Activated naive CD4-positive, alpha-beta T cell treated with anti-CD3 and anti-CD28 coated beads for 36 hours (primary cell): ENCODE measurements at regions not wholly inside any gene's neighbourhood (a gene's known extent, or its start where the extent isn't known, plus 50 kb on each side); places are given as distances from the start of the nearest gene placed in this dataset.
"Not testable (repeated sequence)": the region's sequence is repeated elsewhere in the genome, so short reads cannot be mapped to it uniquely, and the experiment has no call there.

Experiments
- CTCF ChIA-PET: fragments of 350-600 bp; sonication (Branson Sonifier 250); formaldehyde crosslinking; loops from one replicate; lab custom pipeline; 2021; ENCODE audit warnings: antibody characterized with exemption; lab: Charles Lee
- DNase-seq: peaks from one replicate; pipeline ENCODE4 v3.0.0-alpha.2; 2020
- H3K27ac Mint-ChIP-seq: one replicate; pipeline ENCODE4 v1.8.0; 2021; ENCODE audit warnings: mild to moderate bottlenecking, mixed read lengths
- H3K27me3 Mint-ChIP-seq: one replicate; pipeline ENCODE4 v1.8.0; 2021; ENCODE audit warnings: low read depth, mixed read lengths
- H3K36me3 Mint-ChIP-seq: one replicate; pipeline ENCODE4 v1.8.0; 2021; ENCODE audit warnings: low read depth, mixed read lengths
- H3K4me1 Mint-ChIP-seq: one replicate; pipeline ENCODE4 v1.8.0; 2021; ENCODE audit warnings: low read depth, mixed read lengths
- H3K4me3 Mint-ChIP-seq: one replicate; pipeline ENCODE4 v1.8.0; 2021; ENCODE audit warnings: mild to moderate bottlenecking, moderate library complexity, mixed read lengths
- H3K9me3 Mint-ChIP-seq: one replicate; pipeline ENCODE4 v1.8.0; 2021; ENCODE audit warnings: mixed read lengths
- intact Hi-C: fragments of 100-400 bp; cut with micrococcal nuclease; formaldehyde crosslinking; loops from one replicate; pipeline ENCODE4 v1.15.1; 2023

- Mint-ChIP-seq H3K27me3 (no peaks in the 10 kb centered on the region), H3K4me3 (no peak overlapping the region), H3K27ac (no peak overlapping the region), H3K36me3 (no peaks in the 10 kb centered on the region), H3K4me1 (no peaks in the 10 kb centered on the region), H3K9me3 (no peaks in the 10 kb centered on the region)
- CTCF ChIA-PET, result no interaction called here
- no peak for DNase-seq
- intact Hi-C loops, result no loop called here
Observed at GRCh38 chr11:92061456-92062062, 163.1 kb upstream of the FAT3 start.

GRCh38 chr11:92057849-92058442 lies 166.7 kb upstream of the FAT3 start:
- no peak overlapping the region for H3K4me3 Mint-ChIP-seq
- no peaks in the 10 kb centered on the region for H3K9me3 Mint-ChIP-seq
- no peaks in the 10 kb centered on the region for H3K27me3 Mint-ChIP-seq
- no peaks in the 10 kb centered on the region for H3K36me3 Mint-ChIP-seq
- H3K27ac Mint-ChIP-seq, result no peak overlapping the region
- intact Hi-C loops, result no loop called here
- CTCF ChIA-PET, result no interaction called here
- DNase-seq, result no peak
- no peaks in the 10 kb centered on the region for H3K4me1 Mint-ChIP-seq

- Mint-ChIP-seq H3K9me3 (peaks cover 3% of the 10 kb centered on the region), H3K4me1 (no peaks in the 10 kb centered on the region), H3K36me3 (no peaks in the 10 kb centered on the region), H3K4me3 (no peak overlapping the region), H3K27ac (no peak overlapping the region), H3K27me3 (no peaks in the 10 kb centered on the region)
- CTCF ChIA-PET, result no interaction called here
- intact Hi-C loops, result no loop called here
- DNase-seq, result no peak
Observed at GRCh38 chr11:92053216-92053615, 171.4 kb upstream of the FAT3 start.

- H3K36me3 Mint-ChIP-seq, result no peaks in the 10 kb centered on the region
- no peak overlapping the region for H3K4me3 Mint-ChIP-seq
- CTCF ChIA-PET, result no interaction called here
- H3K27me3 Mint-ChIP-seq, result no peaks in the 10 kb centered on the region
- H3K4me1 Mint-ChIP-seq, result no peaks in the 10 kb centered on the region
- intact Hi-C loops, result no loop called here
- no peak for DNase-seq
- H3K27ac Mint-ChIP-seq, result no peak overlapping the region
- H3K9me3 Mint-ChIP-seq, result peaks cover 4% of the 10 kb centered on the region
Observed at GRCh38 chr11:92050305-92050704, 174.3 kb upstream of the FAT3 start.

DNA sequence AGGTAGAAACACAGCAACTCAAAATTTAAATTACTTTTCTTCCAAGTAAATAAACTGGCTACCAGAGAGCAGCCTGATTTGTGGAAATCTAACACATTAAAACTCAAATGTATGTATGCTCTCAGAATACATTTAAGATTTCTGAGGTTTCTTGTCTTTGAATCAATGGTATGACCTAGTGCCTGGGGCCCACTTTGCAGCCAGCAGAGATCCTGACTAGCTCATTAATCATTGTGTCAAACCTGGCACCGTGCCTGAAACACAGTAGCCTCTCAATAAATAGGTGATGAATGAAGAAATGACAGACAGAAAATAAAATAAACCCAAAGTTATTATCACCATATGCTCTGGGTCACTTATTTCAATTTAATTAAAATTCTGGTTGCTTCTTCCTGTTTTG lies 176.2 kb upstream of the FAT3 start:
- Mint-ChIP-seq H3K27me3 (no peaks in the 10 kb centered on the region), H3K9me3 (peaks cover 8% of the 10 kb centered on the region), H3K4me3 (no peak overlapping the region), H3K27ac (no peak overlapping the region), H3K4me1 (no peaks in the 10 kb centered on the region), H3K36me3 (no peaks in the 10 kb centered on the region)
- CTCF ChIA-PET, result no interaction called here
- intact Hi-C loops, result no loop called here
- no peak for DNase-seq

DNA sequence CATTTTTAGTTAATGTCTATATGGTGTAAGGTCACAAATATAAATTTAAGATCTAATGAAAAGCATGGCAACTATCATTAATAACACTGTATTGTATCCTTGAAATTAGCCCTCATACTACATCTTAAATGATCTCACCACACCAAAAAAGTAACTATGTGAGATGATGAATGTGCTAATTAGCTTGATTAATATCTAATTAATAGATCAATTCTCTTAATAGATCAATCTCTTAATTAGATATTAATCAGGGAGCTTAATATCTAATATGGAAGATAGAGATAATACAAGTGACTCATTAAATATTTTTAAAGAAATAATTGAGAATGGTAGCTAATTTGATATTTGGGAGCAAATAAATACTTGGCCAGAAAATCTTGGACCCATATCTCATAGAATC lies 178.5 kb upstream of the FAT3 start:
- Mint-ChIP-seq H3K27me3 (no peaks in the 10 kb centered on the region), H3K36me3 (no peaks in the 10 kb centered on the region), H3K4me3 (no peak overlapping the region), H3K9me3 (peaks cover 8% of the 10 kb centered on the region), H3K27ac (no peak overlapping the region), H3K4me1 (no peaks in the 10 kb centered on the region)
- intact Hi-C loops, result no loop called here
- CTCF ChIA-PET, result no interaction called here
- DNase-seq, result no peak

- no peaks in the 10 kb centered on the region for H3K4me1 Mint-ChIP-seq
Observed at GRCh38 chr11:92045301-92045700, 179.3 kb upstream of the FAT3 start.

GRCh38 chr11:92035488-92035887 lies 189.1 kb upstream of the FAT3 start:
- intact Hi-C loops, result no loop called here
- Mint-ChIP-seq H3K27me3 (no peaks in the 10 kb centered on the region), H3K27ac (no peak overlapping the region), H3K9me3 (peaks cover 8% of the 10 kb centered on the region), H3K4me1 (no peaks in the 10 kb centered on the region), H3K4me3 (no peak overlapping the region), H3K36me3 (no peaks in the 10 kb centered on the region)
- CTCF ChIA-PET, result no interaction called here
- DNase-seq, result no peak

More at GRCh38 chr11:92045301-92045700, 179.3 kb upstream of the FAT3 start:
- H3K36me3 Mint-ChIP-seq, result no peaks in the 10 kb centered on the region
- CTCF ChIA-PET, result no interaction called here
- H3K27ac Mint-ChIP-seq, result no peak overlapping the region
- peaks cover 8% of the 10 kb centered on the region for H3K9me3 Mint-ChIP-seq
- no peaks in the 10 kb centered on the region for H3K27me3 Mint-ChIP-seq
- intact Hi-C loops, result no loop called here
- H3K4me3 Mint-ChIP-seq, result no peak overlapping the region
- no peak for DNase-seq

- H3K27me3 Mint-ChIP-seq, H3K36me3 Mint-ChIP-seq, CTCF ChIA-PET, H3K27ac Mint-ChIP-seq, intact Hi-C loops, H3K4me3 Mint-ChIP-seq, DNase-seq, H3K9me3 Mint-ChIP-seq, H3K4me1 Mint-ChIP-seq: not testable (repeated sequence)
Observed at GRCh38 chr11:92027136-92027535, 197.5 kb upstream of the FAT3 start.

DNA sequence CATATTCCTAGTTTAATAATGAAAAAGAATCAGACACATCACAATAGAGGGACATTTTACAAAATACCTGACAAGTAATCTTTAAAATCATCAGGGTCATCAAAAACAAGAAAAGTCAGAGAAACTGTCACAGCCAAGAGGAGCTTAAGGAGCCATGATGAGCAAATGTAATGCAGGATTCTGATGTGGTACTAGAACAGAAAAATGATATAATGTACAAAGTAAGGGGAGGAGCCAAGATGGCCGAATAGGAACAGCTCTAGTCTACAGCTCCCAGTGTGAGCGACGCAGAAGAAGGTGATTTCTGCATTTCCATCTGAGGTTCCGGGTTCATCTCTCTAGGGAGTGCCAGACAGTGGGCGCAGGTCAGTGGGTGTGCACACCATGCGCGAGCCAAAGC lies 198.0 kb upstream of the FAT3 start:
- DNase-seq, result no peak
- Mint-ChIP-seq H3K36me3 (no peaks in the 10 kb centered on the region), H3K27me3 (no peaks in the 10 kb centered on the region), H3K4me1 (no peaks in the 10 kb centered on the region), H3K4me3 (no peak overlapping the region), H3K27ac (no peak overlapping the region), H3K9me3 (peaks cover 7% of the 10 kb centered on the region)
- CTCF ChIA-PET, result no interaction called here
- intact Hi-C loops, result no loop called here

DNA sequence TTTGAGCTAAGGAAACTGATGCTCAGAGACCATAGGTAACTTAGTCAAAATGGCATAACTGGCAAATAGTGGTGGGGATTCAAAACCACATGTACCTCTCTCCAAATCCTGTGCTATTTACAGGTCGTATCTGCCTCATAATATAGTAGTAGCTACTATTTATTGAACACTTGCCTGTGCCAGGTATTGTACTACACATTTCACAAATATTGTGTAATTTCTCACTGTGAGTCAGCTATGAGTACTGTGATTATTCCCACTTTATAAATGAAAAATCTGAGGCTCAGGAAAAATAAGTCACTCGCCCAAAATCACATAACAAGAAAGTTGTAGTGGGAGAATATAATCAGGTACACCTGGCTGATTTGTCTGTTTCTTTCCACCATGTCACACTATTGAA lies 199.8 kb upstream of the FAT3 start:
- H3K27me3 Mint-ChIP-seq, result no peaks in the 10 kb centered on the region
- H3K27ac Mint-ChIP-seq, result no peak overlapping the region
- no peak for DNase-seq
- peaks cover 10% of the 10 kb centered on the region for H3K9me3 Mint-ChIP-seq
- no peaks in the 10 kb centered on the region for H3K36me3 Mint-ChIP-seq
- intact Hi-C loops, result no loop called here
- CTCF ChIA-PET, result no interaction called here
- no peaks in the 10 kb centered on the region for H3K4me1 Mint-ChIP-seq
- H3K4me3 Mint-ChIP-seq, result no peak overlapping the region

GRCh38 chr11:92022499-92022898 lies 202.1 kb upstream of the FAT3 start:
- intact Hi-C loops, result no loop called here
- no peaks in the 10 kb centered on the region for H3K27me3 Mint-ChIP-seq
- H3K9me3 Mint-ChIP-seq, result peaks cover 10% of the 10 kb centered on the region
- no peaks in the 10 kb centered on the region for H3K36me3 Mint-ChIP-seq
- CTCF ChIA-PET, result no interaction called here
- H3K27ac Mint-ChIP-seq, result no peak overlapping the region
- no peak overlapping the region for H3K4me3 Mint-ChIP-seq
- no peak for DNase-seq
- H3K4me1 Mint-ChIP-seq, result no peaks in the 10 kb centered on the region

GRCh38 chr11:92018332-92018731 lies 206.3 kb upstream of the FAT3 start:
- no peak for DNase-seq
- no peaks in the 10 kb centered on the region for H3K27me3 Mint-ChIP-seq
- CTCF ChIA-PET, result no interaction called here
- intact Hi-C loops, result no loop called here
- peaks cover 10% of the 10 kb centered on the region for H3K9me3 Mint-ChIP-seq
- no peak overlapping the region for H3K4me3 Mint-ChIP-seq
- peaks cover 1% of the 10 kb centered on the region for H3K36me3 Mint-ChIP-seq
- no peak overlapping the region for H3K27ac Mint-ChIP-seq
- no peaks in the 10 kb centered on the region for H3K4me1 Mint-ChIP-seq
